ENCODE measurements at regions not wholly inside any gene's neighbourhood (a gene's known extent, or its start where the extent isn't known, plus 50 kb on each side); places are given as distances from the start of the nearest gene placed in this dataset.

DNA sequence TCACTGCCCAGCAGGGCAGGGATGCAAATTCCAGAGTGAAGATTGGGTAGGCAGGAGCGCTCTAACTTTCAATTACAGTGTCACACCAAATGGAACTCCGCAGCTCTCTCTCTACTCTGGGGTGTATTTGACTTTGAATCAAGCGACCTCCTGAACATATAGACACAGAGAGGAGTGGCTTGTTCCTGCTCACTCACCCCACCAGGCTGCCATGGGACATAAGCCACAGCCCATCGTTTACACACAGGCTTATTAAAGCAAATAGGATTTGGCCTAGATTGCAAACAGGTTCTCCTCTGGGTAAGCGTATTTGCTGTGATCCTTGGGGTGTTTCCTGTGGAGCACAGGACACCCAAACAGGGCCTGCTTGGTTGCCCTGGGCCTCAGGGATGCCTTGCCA is 281.6 kb upstream of the CCL2 start:
- TF ChIP-seq, protein P1, sequence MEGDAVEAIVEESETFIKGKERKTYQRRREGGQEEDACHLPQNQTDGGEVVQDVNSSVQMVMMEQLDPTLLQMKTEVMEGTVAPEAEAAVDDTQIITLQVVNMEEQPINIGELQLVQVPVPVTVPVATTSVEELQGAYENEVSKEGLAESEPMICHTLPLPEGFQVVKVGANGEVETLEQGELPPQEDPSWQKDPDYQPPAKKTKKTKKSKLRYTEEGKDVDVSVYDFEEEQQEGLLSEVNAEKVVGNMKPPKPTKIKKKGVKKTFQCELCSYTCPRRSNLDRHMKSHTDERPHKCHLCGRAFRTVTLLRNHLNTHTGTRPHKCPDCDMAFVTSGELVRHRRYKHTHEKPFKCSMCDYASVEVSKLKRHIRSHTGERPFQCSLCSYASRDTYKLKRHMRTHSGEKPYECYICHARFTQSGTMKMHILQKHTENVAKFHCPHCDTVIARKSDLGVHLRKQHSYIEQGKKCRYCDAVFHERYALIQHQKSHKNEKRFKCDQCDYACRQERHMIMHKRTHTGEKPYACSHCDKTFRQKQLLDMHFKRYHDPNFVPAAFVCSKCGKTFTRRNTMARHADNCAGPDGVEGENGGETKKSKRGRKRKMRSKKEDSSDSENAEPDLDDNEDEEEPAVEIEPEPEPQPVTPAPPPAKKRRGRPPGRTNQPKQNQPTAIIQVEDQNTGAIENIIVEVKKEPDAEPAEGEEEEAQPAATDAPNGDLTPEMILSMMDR (conservative IDR thresholded peaks at IDR 0.05), result no peak
- no peak for TF ChIP-seq ZFX (IDR thresholded peaks at IDR 0.05)
